Common myeloid progenitor, CD34-positive (primary cell): ENCODE measurements at regions not wholly inside any gene's neighbourhood (a gene's known extent, or its start where the extent isn't known, plus 50 kb on each side); places are given as distances from the start of the nearest gene placed in this dataset.

ENCODE experiments used
- CTCF ChIA-PET: fragments of 350-600 bp; sonication (Branson Sonifier 250); formaldehyde crosslinking; loops from one replicate; lab custom pipeline; 2021; ENCODE audit warnings: antibody characterized with exemption; lab: Charles Lee
- POLR2A ChIA-PET: fragments of 350-600 bp; sonication (Branson Sonifier 250); formaldehyde crosslinking; loops from one replicate; lab custom pipeline; 2021; ENCODE audit warnings: antibody characterized with exemption; lab: Charles Lee
- DNase-seq, 3 donors: peaks; one replicate each; pipeline versions ENCODE4 v3.0.0 to v3.0.0-alpha.2; 2013
- H3K27ac ChIP-seq, 2 experiments: 1 replicate in 1 of 2; 2 replicates in 1 of 2; pipeline ENCODE4 v1.7.0; 2013; ENCODE audit warnings: inconsistent platforms in 2 of 2, low read length in 2 of 2, mild to moderate bottlenecking in 2 of 2, low read depth in 1 of 2, moderate library complexity in 1 of 2; ENCODE audit not compliant: severe bottlenecking in 2 of 2, insufficient read depth in 1 of 2, poor library complexity in 1 of 2
- H3K27me3 ChIP-seq, 5 experiments: replicated peaks in 2 of 5; 1 replicate in 3 of 5; 2 replicates in 2 of 5; pipeline versions ENCODE4 v1.6.1 to v1.7.0; 2013; ENCODE audit warnings: low read length in 4 of 5, mild to moderate bottlenecking in 2 of 5, moderate library complexity in 2 of 5, inconsistent platforms in 1 of 5; ENCODE audit not compliant: insufficient read depth in 5 of 5, control insufficient read depth in 4 of 5
- H3K36me3 ChIP-seq, 4 experiments: 1 replicate in 2 of 4; 2 replicates in 2 of 4; pipeline versions ENCODE4 v1.6.1 to v1.7.0; 2013; ENCODE audit warnings: low read length in 3 of 4, control low read depth in 1 of 4, mild to moderate bottlenecking in 1 of 4; ENCODE audit not compliant: control insufficient read depth in 4 of 4, insufficient read depth in 4 of 4
- H3K4me1 ChIP-seq, 4 experiments: 1 replicate in 3 of 4; 2 replicates in 1 of 4; pipeline versions ENCODE4 v1.6.1 to v1.7.1; 2013; ENCODE audit warnings: low read length in 3 of 4, mild to moderate bottlenecking in 3 of 4, control low read depth in 1 of 4, inconsistent platforms in 1 of 4, moderate library complexity in 1 of 4; ENCODE audit not compliant: control insufficient read depth in 4 of 4, insufficient read depth in 4 of 4; ENCODE audit errors: control extremely low read depth in 1 of 4
- H3K4me3 ChIP-seq, 7 experiments: 1 replicate in 4 of 7; 2 replicates in 3 of 7; pipeline versions ENCODE4 v1.5.1 to v1.7.0; 2013; ENCODE audit warnings: mild to moderate bottlenecking in 7 of 7, low read length in 6 of 7, moderate library complexity in 6 of 7, inconsistent platforms in 2 of 7, low read depth in 2 of 7, control low read depth in 1 of 7; ENCODE audit not compliant: insufficient read depth in 4 of 7, control insufficient read depth in 1 of 7; ENCODE audit errors: extremely low read depth in 1 of 7
- H3K9me3 ChIP-seq, 5 experiments: 1 replicate in 4 of 5; 2 replicates in 1 of 5; pipeline versions ENCODE4 v1.6.1 to v1.7.1; 2013; ENCODE audit warnings: low read length in 4 of 5, mild to moderate bottlenecking in 2 of 5, inconsistent platforms in 1 of 5, low read depth in 1 of 5, moderate library complexity in 1 of 5; ENCODE audit not compliant: control insufficient read depth in 4 of 5, insufficient read depth in 2 of 5; ENCODE audit errors: control extremely low read depth in 1 of 5
- WGBS: methylation state at CpG from one replicate; pipeline ENCODE4 v1.1.5; 2013; ENCODE audit not compliant: insufficient coverage; 5-methylcytosine and 5-hydroxymethylcytosine counted together

DNA sequence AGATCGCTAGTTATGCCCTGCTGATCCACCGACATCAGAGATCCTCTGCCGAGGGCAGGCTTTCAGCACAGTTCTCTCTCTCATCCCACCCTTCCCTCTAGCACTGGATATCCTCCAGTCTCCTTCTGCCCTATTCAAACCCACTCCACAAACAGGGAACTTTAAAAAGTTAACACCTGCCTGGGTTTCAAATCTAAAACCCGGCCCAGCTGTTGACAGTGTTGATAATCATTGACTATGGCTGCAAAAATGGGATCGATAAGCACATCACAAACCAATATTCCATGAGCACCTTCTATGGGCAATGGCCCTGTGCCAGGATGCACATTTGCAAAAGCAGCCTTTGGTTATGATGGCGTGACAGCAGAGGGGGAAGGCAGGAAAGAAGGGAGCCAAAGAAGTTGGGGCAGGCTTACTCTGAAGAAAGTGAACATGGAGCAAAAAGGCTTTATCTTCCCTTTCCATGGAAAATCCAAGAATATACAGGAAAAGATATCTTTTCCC lies 482.3 kb upstream of the KLHL29 start:
- H3K27me3 ChIP-seq: peaks cover 0 to 10% (median 0%) of the 10 kb centered on the region in 5 experiments
- no peaks in the 10 kb centered on the region for H3K36me3 ChIP-seq
- ChIA-PET POLR2A (no interaction called here), CTCF (no interaction called here)
- no peak overlapping the region for H3K27ac ChIP-seq
- 97% methylated on average over 4 of the region's 6 CpGs for WGBS
- no peak overlapping the region for H3K4me3 ChIP-seq
- no peaks in the 10 kb centered on the region for H3K4me1 ChIP-seq
- DNase-seq: no peak
- H3K9me3 ChIP-seq: no peaks in the 10 kb centered on the region

DNA sequence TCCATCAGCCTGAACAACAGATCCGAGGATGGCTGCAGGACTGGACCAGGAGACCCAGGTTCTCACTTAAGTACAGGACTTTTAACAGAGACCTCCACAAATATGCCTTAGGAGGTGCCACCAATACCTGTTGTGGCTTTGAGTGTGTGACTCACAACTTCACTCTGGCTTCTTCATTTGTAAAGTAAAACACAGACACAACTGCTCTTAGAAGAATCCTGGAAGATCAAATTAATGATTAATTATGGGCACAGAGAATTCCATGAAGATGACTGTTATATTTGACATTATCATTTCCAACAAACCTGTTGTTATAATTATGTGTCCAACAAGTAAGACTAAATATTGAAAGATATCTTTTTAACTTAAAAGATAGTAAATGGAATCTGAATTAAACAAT lies 481.4 kb upstream of the KLHL29 start:
- H3K27ac ChIP-seq: no peak overlapping the region
- H3K36me3 ChIP-seq: no peaks in the 10 kb centered on the region
- CTCF ChIA-PET: interaction anchor here (1.0 kb wide), 1 partner anchor 11 kb away, joined by 3 read pairs; no protein-coding TSS in a partner anchor
- H3K4me3 ChIP-seq: no peak overlapping the region
- POLR2A ChIA-PET: no interaction called here
- H3K27me3 ChIP-seq: peaks cover 0 to 10% (median 0%) of the 10 kb centered on the region in 5 experiments
- H3K4me1 ChIP-seq: no peaks in the 10 kb centered on the region
- DNase-seq: no peak
- 85% methylated on average over 1 of the region's 1 CpG for WGBS
- no peaks in the 10 kb centered on the region for H3K9me3 ChIP-seq

DNA sequence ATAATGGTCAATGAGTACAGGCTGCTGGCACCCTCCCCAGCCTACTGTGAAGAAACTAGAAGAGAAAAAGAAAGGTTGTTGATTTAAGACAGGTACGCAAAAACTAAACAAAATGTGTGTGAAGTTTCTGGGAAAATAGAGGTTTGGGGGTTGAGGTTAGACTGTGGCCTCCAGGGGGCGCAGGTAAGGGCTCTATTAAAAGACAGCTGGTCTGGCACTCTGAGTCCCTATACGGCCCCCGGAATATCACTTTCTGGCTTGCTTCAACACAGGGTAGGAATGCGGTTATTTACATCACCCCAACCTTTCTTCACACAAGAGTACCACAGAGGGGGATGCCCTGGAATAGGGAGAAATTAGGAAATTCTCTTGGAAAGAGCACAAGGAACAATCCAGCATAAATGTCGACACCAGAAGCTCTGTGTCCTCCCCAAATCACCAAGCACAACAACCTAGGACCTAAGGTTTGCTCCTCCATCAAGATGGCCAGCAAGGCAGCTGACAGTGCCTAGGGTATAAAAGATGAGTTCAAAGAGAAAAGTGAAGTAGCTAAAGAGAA lies 480.8 kb upstream of the KLHL29 start:
- peaks cover 0 to 10% (median 0%) of the 10 kb centered on the region in 5 experiments for H3K27me3 ChIP-seq
- ChIA-PET POLR2A (no interaction called here), CTCF (interaction anchor here (1.0 kb wide), 1 partner anchor 11 kb away, joined by 3 read pairs; no protein-coding TSS in a partner anchor)
- no peaks in the 10 kb centered on the region for H3K4me1 ChIP-seq
- no peak overlapping the region for H3K27ac ChIP-seq
- 92% methylated on average over 2 of the region's 6 CpGs for WGBS
- no peaks in the 10 kb centered on the region for H3K9me3 ChIP-seq
- peak; percentile 11 to 37 (median 22) for DNase-seq
- H3K4me3 ChIP-seq: no peak overlapping the region
- H3K36me3 ChIP-seq: no peaks in the 10 kb centered on the region

DNA sequence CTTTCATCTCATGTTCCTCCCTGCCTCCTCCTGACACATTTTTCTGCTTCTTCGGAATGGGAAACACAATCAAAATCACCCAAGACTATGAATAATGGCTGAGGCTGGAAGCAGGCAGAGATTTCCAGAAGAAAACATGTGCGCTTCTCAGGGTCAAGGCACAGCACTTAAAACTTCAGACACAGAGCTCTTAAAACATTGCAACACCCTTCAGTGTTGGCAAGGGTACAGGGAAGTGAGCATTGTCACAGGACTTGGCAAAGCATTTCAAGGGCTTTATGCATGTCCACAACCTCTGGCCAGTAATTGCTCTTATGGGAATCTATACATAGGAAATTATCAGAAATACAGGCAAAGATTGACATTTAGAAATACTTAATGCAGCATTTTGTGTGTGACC lies 477.6 kb upstream of the KLHL29 start:
- Histone ChIP-seq H3K4me1 (no peaks in the 10 kb centered on the region), H3K27me3 (peaks cover 0 to 9% (median 0%) of the 10 kb centered on the region in 5 experiments), H3K27ac (no peak overlapping the region), H3K36me3 (no peaks in the 10 kb centered on the region), H3K9me3 (no peaks in the 10 kb centered on the region), H3K4me3 (no peak overlapping the region)
- no peak for DNase-seq
- WGBS: no CpG with 5 or more reads among the region's 2 CpGs
- POLR2A ChIA-PET: no interaction called here
- CTCF ChIA-PET: no interaction called here

DNA sequence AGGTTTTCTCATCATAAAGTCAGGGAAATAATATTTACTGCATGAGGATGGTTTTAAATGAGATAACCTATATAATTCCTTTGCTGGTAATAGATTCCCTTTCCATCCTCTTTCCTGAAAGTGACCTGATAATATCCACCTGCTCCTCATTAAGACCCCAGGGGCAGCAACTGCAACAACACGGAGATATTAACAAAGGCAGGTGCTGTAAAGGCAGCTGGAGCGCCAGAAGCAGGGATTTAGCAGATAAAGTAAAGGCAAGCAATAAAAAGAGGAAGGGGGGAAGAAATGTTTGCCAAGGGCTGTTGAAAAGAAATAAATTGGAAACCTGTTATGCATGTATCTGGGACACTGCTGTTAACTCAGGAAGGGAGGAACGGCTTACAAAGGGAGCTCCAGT lies 472.6 kb upstream of the KLHL29 start:
- ChIA-PET CTCF (no interaction called here), POLR2A (no interaction called here)
- Histone ChIP-seq H3K4me3 (no peak overlapping the region), H3K4me1 (no peaks in the 10 kb centered on the region), H3K27ac (no peak overlapping the region), H3K27me3 (peaks cover 0 to 2% (median 0%) of the 10 kb centered on the region in 5 experiments), H3K36me3 (no peaks in the 10 kb centered on the region), H3K9me3 (no peaks in the 10 kb centered on the region)
- DNase-seq: no peak
- WGBS: 89% methylated on average over 3 of the region's 3 CpGs

DNA sequence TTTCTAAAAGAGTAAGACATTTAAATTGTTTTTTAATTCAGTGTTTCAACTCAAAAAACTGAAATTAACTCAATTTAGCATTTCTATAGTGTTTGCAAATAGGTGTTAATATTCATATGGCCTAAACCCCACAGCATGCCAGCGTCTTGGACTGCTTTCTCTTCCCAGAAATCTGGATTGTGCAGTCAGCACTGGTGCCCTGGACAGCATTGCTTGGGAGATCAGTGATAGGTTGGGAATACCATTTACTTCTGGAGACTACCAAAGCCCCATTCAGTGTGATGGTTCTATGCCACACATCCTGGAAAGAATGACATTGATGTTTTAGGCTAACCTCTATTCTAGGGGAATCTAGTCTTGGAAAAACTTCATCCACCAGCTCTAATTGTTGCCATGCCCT lies 455.0 kb upstream of the KLHL29 start:
- DNase-seq: no peak
- WGBS: no CpG with 5 or more reads among the region's 1 CpG
- Histone ChIP-seq H3K36me3 (no peaks in the 10 kb centered on the region), H3K4me1 (no peaks in the 10 kb centered on the region), H3K27ac (no peak overlapping the region), H3K9me3 (no peaks in the 10 kb centered on the region), H3K4me3 (no peak overlapping the region), H3K27me3 (peaks cover 0 to 1% (median 0%) of the 10 kb centered on the region in 5 experiments)
- ChIA-PET CTCF (no interaction called here), POLR2A (no interaction called here)

DNA sequence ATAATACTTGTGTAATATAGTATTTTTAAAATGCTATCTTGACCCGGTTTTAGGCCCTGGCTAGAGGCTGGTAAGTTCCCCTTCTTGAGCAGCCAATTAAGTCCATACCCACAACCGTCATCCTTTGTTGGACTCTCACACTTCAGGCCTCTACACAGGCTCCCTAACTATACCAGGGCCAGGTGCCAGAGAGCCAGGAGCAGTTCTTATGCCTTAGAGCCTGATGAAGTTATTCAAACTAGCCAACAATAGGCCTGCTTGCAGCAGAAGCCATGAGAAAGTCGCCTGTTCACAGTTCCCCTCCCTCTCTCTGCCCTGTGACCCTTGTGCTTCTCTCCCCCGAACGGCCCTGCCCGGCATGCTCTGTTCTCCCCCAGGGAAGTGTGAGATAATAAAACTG lies 454.2 kb upstream of the KLHL29 start:
- 92% methylated on average over 2 of the region's 6 CpGs for WGBS
- no peaks in the 10 kb centered on the region for H3K9me3 ChIP-seq

More for the DNA sequence above, 454.2 kb upstream of the KLHL29 start:
- ChIA-PET POLR2A (no interaction called here), CTCF (no interaction called here)
- peaks cover 0 to 1% (median 0%) of the 10 kb centered on the region in 5 experiments for H3K27me3 ChIP-seq
- H3K36me3 ChIP-seq: no peaks in the 10 kb centered on the region
- no peak overlapping the region for H3K4me3 ChIP-seq
- no peaks in the 10 kb centered on the region for H3K4me1 ChIP-seq
- no peak for DNase-seq
- no peak overlapping the region for H3K27ac ChIP-seq
